ENCODE measurements at regions not wholly inside any gene's neighbourhood (a gene's known extent, or its start where the extent isn't known, plus 50 kb on each side); places are given as distances from the start of the nearest gene placed in this dataset.
A peak's percentile ranks its signal among the peaks of the same experiment; 100 is the strongest.

DNA sequence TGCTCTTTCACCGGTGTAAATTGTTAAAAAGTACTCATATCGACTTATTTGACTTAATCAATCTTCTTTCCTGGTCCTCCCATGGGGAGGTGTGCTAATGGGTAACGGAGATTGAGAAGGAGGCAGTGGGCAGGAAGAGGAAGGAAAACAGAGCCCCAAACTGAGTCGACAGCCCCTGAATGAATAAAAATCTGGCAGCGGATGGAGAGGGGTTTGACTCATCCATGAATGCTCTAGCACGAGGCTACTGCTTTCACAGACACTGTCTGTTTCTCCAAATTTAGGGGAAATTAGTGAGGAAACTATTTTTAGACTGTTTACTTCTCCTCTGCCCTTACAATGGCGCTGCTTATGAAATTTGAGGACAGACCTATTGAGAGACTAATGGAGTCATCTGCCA is 142.2 kb upstream of the ATXN1 start:
- Histone ChIP-seq H3K4me1 (replicated peaks) (no peaks in the 10 kb centered on the region), H3K27ac (no peak overlapping the region), H3K9me3 (no peaks in the 10 kb centered on the region), H3K4me3 (no peak overlapping the region), H3K36me3 (no peaks in the 10 kb centered on the region), H3K27me3 (replicated peaks; ENCODE audit: insufficient read depth) (no peaks in the 10 kb centered on the region)
- DNase-seq (ENCODE audit: low spot score) = no peak
- WGBS = 56% methylated on average over 7 of the region's 7 CpGs
- intact Hi-C loops (cut with DNase I) = no loop called here
- no peak for TF ChIP-seq POLR2A (IDR thresholded peaks at IDR 0.05)
- TF ChIP-seq, protein P1, sequence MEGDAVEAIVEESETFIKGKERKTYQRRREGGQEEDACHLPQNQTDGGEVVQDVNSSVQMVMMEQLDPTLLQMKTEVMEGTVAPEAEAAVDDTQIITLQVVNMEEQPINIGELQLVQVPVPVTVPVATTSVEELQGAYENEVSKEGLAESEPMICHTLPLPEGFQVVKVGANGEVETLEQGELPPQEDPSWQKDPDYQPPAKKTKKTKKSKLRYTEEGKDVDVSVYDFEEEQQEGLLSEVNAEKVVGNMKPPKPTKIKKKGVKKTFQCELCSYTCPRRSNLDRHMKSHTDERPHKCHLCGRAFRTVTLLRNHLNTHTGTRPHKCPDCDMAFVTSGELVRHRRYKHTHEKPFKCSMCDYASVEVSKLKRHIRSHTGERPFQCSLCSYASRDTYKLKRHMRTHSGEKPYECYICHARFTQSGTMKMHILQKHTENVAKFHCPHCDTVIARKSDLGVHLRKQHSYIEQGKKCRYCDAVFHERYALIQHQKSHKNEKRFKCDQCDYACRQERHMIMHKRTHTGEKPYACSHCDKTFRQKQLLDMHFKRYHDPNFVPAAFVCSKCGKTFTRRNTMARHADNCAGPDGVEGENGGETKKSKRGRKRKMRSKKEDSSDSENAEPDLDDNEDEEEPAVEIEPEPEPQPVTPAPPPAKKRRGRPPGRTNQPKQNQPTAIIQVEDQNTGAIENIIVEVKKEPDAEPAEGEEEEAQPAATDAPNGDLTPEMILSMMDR (IDR thresholded peaks at IDR 0.05) = no peak
- no peak for TF ChIP-seq POLR2AphosphoS5 (IDR thresholded peaks at IDR 0.05)

DNA sequence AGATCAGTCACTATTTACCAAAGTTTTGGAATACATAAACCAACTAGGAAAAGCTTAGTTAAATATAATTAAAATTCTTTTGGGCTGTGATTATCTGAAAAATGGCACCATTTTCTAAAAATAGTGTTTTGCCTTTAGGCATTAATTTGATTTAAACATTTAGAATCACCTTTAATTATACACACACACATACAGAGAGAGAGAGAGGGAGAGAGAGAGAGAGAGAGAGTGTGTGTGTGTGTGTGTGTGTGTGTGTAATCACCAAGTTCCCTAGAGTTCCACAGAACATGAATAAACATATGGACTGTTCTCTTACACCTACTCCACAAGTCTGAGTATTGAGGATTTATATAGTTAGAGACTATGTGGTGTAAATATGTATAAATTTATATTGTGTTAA is 141.2 kb upstream of the ATXN1 start:
- Histone ChIP-seq H3K4me1 (replicated peaks) (no peaks in the 10 kb centered on the region), H3K27ac (no peak overlapping the region), H3K36me3 (no peaks in the 10 kb centered on the region), H3K27me3 (replicated peaks; ENCODE audit: insufficient read depth) (no peaks in the 10 kb centered on the region), H3K4me3 (no peak overlapping the region), H3K9me3 (no peaks in the 10 kb centered on the region)
- DNase-seq (ENCODE audit: low spot score) = no peak
- intact Hi-C loops (cut with DNase I) = no loop called here
- TF ChIP-seq, protein P1 (IDR thresholded peaks at IDR 0.05) = no peak
- TF ChIP-seq POLR2AphosphoS5 (IDR thresholded peaks at IDR 0.05) = no peak
- no peak for TF ChIP-seq POLR2A (IDR thresholded peaks at IDR 0.05)

DNA sequence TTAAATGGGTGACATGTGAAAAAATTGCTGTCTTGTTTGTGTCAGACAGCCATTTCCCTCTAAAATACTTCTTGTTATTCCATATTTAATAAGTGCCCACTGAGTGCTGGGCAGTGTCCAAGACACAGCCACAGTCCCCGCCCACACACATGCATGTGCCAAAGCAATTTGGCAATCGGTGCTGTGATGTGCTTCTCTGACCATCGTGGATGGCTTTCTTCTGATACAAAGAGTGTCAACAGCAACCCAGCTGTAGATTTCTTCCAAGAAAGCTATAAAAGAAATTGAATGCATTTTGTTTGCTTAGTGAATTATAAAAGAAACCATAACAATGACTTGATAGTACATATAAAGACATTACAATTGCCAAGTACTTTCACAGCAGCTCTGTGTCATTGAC is 140.5 kb upstream of the ATXN1 start:
- peak; percentile 60 for DNase-seq (ENCODE audit: low spot score)
- TF ChIP-seq, protein P1 (IDR thresholded peaks at IDR 0.05) = no peak
- peak; percentile 70 for TF ChIP-seq POLR2AphosphoS5 (IDR thresholded peaks at IDR 0.05)

DNA sequence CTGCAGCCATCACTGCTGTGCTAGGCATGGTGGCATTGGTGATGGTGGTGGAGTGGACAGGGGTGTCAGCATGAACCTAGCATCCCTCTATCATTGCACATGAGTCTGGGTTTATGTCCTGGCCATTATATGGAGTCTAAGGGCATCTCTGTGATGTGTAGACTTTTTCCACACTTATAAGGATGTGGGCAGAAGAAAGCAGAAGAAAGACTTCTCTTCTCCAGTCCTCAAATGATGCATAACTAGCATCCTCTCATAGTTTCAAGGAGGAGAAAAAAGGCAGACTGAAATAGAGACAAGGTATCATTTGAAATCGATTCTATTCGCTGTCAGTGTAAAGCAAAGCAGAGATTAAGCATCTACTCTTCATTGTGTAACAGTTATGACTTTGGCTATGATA is 140.0 kb upstream of the ATXN1 start:
- Histone ChIP-seq H3K4me3 (no peak overlapping the region), H3K27me3 (replicated peaks; ENCODE audit: insufficient read depth) (no peaks in the 10 kb centered on the region), H3K9me3 (no peaks in the 10 kb centered on the region), H3K4me1 (replicated peaks) (no peaks in the 10 kb centered on the region), H3K27ac (no peak overlapping the region), H3K36me3 (no peaks in the 10 kb centered on the region)
- DNase-seq (ENCODE audit: low spot score) = no peak
- intact Hi-C loops (cut with DNase I) = no loop called here
- 61% methylated on average over 2 of the region's 2 CpGs for WGBS
- TF ChIP-seq POLR2A (IDR thresholded peaks at IDR 0.05) = no peak
- no peak for TF ChIP-seq POLR2AphosphoS5 (IDR thresholded peaks at IDR 0.05)
- TF ChIP-seq, protein P1 (IDR thresholded peaks at IDR 0.05) = no peak

More for the DNA sequence above, 140.5 kb upstream of the ATXN1 start:
- Histone ChIP-seq H3K27me3 (replicated peaks; ENCODE audit: insufficient read depth) (no peaks in the 10 kb centered on the region), H3K4me3 (no peak overlapping the region), H3K27ac (no peak overlapping the region), H3K9me3 (no peaks in the 10 kb centered on the region), H3K4me1 (replicated peaks) (no peaks in the 10 kb centered on the region), H3K36me3 (no peaks in the 10 kb centered on the region)
- WGBS = 4% methylated on average over 3 of the region's 3 CpGs
- intact Hi-C loops (cut with DNase I) = no loop called here

DNA sequence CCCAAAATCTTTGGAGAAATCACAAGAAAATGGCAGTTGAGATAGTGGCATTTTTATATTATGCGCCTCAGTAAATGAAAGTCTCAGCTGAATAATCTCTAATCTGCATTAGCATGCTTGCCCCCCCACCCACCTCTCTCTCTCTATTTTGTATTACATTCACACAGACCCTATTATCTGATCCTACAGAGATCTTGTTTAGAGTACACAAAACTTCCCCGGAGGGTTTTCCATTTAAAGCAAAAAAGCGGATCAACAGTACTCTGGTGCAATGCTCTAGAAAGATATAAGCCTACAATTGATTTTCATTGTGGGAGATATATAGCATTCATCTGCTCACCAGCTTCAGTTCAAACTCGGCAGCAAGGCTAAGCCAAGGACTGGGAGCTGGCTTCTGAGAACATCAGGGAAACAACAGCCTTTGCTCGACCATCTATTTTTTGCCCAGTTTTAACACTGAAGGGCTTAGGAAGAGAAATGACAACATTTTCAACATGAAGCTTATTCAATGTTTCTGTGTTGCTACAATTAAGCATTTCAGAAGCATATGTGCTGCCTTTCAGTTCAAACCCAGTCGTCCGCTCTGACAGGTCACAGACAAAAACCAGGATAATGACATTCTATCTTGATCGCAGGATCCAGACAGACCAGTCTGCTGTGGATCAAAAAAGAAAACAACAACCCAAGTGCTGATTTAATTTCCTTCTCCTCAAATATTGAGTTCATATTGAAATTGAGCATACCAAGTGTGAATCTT is 137.6 kb upstream of the ATXN1 start:
- no peak overlapping the region for H3K4me3 ChIP-seq
- no peaks in the 10 kb centered on the region for H3K4me1 ChIP-seq (replicated peaks)
- H3K27ac ChIP-seq = no peak overlapping the region
- no peak for DNase-seq (ENCODE audit: low spot score)
- H3K36me3 ChIP-seq = no peaks in the 10 kb centered on the region
- intact Hi-C loops (cut with DNase I) = no loop called here
- WGBS = 69% methylated on average over 8 of the region's 8 CpGs
- no peaks in the 10 kb centered on the region for H3K27me3 ChIP-seq (replicated peaks; ENCODE audit: insufficient read depth)
- no peak for TF ChIP-seq POLR2AphosphoS5 (IDR thresholded peaks at IDR 0.05)
- TF ChIP-seq, protein P1 (IDR thresholded peaks at IDR 0.05) = no peak
- TF ChIP-seq POLR2A (IDR thresholded peaks at IDR 0.05) = no peak
- H3K9me3 ChIP-seq = no peaks in the 10 kb centered on the region

All from prostate gland (tissue), 2 donors.